K562 (cell line): ENCODE measurements at regions not wholly inside any gene's neighbourhood (a gene's known extent, or its start where the extent isn't known, plus 50 kb on each side); places are given as distances from the start of the nearest gene placed in this dataset.

Experiments
- COPS2 ChIP-seq: fragments of 450-650 bp; conservative IDR thresholded peaks from 2 replicates; pipeline ENCODE4 v1.6.1; 2016; ENCODE audit warnings: mild to moderate bottlenecking, moderate library complexity
- DEAF1 ChIP-seq: fragments of 450-650 bp; formaldehyde crosslinking; IDR thresholded peaks from 2 replicates; pipeline ENCODE4 v1.4.0; 2020; ENCODE audit warnings: mild to moderate bottlenecking, moderate library complexity
- FOXP4 ChIP-seq: sonication (generic); formaldehyde crosslinking; IDR thresholded peaks from 2 replicates; pipeline ENCODE4 v1.8.0; 2022; ENCODE audit warnings: mild to moderate bottlenecking, missing genetic modification reagents, borderline replicate concordance
- ILK ChIP-seq: fragments of 450-650 bp; IDR thresholded peaks from 2 replicates; pipeline ENCODE4 v1.6.1; 2016; ENCODE audit warnings: missing genetic modification characterization, low read depth, mild to moderate bottlenecking, missing compliant biosample characterization, moderate library complexity, borderline replicate concordance
- KLF16 ChIP-seq: IDR thresholded peaks from 2 replicates; pipeline ENCODE4 v1.6.1; 2016; ENCODE audit warnings: antibody characterized with exemption
- MXI1 ChIP-seq: IDR thresholded peaks from 2 replicates; pipeline ENCODE4 v1.6.1; 2011; ENCODE audit warnings: low read depth, mild to moderate bottlenecking, improper control_type of control experiment, low read length
- MYNN ChIP-seq, 2 experiments: sonication (generic); formaldehyde crosslinking in 1 of 2; IDR thresholded peaks; 2 replicates each; pipeline versions ENCODE4 v1.5.0 to v1.6.1; 2016 to 2020; ENCODE audit warnings: antibody characterized with exemption in 1 of 2, missing genetic modification reagents in 1 of 2
- NCOA1 ChIP-seq: fragments of 450-650 bp; IDR thresholded peaks from 2 replicates; pipeline ENCODE4 v1.6.1; 2016; ENCODE audit warnings: low read depth
- NR2F6 ChIP-seq: fragments of 450-650 bp; formaldehyde crosslinking; IDR thresholded peaks from 2 replicates; pipeline ENCODE4 v1.4.0; 2020; ENCODE audit warnings: mild to moderate bottlenecking
- NUFIP1 ChIP-seq: fragments of 450-650 bp; IDR thresholded peaks from 2 replicates; pipeline ENCODE4 v1.6.1; 2018; ENCODE audit not compliant: partially characterized antibody
- PCBP1 ChIP-seq: fragments of 200-400 bp; formaldehyde crosslinking; IDR thresholded peaks from 2 replicates; pipeline ENCODE4 v1.6.1; 2018; ENCODE audit warnings: mild to moderate bottlenecking, low read depth, low read length; ENCODE audit not compliant: poor library complexity, severe bottlenecking
- PHF20 ChIP-seq: fragments of 450-650 bp; IDR thresholded peaks from 2 replicates; pipeline ENCODE4 v1.6.1; 2018; ENCODE audit not compliant: partially characterized antibody
- PHF8 ChIP-seq: fragments of 200-600 bp; sonication (generic); IDR thresholded peaks from 2 replicates; pipeline ENCODE4 v1.6.1; 2012; ENCODE audit warnings: mixed run types, mild to moderate bottlenecking, inconsistent platforms, low read length, moderate library complexity, borderline replicate concordance
- PYGO2 ChIP-seq: fragments of 450-650 bp; IDR thresholded peaks from 2 replicates; pipeline ENCODE4 v1.6.1; 2016; ENCODE audit warnings: mild to moderate bottlenecking, missing genetic modification characterization, moderate library complexity, missing compliant biosample characterization
- RFX1 ChIP-seq: fragments of 450-650 bp; IDR thresholded peaks from 2 replicates; pipeline ENCODE4 v1.6.1; 2016; ENCODE audit warnings: mild to moderate bottlenecking, moderate library complexity
- RFX5 ChIP-seq: IDR thresholded peaks from 2 replicates; pipeline ENCODE4 v1.6.1; 2011; ENCODE audit warnings: low read depth, mild to moderate bottlenecking, improper control_type of control experiment, low read length
- SMARCA4 ChIP-seq: fragments of 450-650 bp; IDR thresholded peaks from 2 replicates; pipeline ENCODE4 v1.6.1; 2016
- SNIP1 ChIP-seq: fragments of 450-650 bp; IDR thresholded peaks from 2 replicates; pipeline ENCODE4 v1.7.1; 2017; ENCODE audit warnings: low read depth, mild to moderate bottlenecking
- SPI1 ChIP-seq: IDR thresholded peaks from 2 replicates; pipeline ENCODE4 v1.6.1; 2011; ENCODE audit warnings: low read depth, low read length, control low read depth, borderline replicate concordance
- TAF1 ChIP-seq: IDR thresholded peaks from 2 replicates; pipeline ENCODE4 v1.6.1; 2011; ENCODE audit warnings: mild to moderate bottlenecking, low read length, moderate library complexity; ENCODE audit not compliant: insufficient read depth, control insufficient read depth, severe bottlenecking; ENCODE audit errors: extremely low read depth
- TAL1 ChIP-seq: fragments of 450-650 bp; IDR thresholded peaks from 2 replicates; pipeline ENCODE4 v1.6.1; 2016; ENCODE audit warnings: mild to moderate bottlenecking
- ZKSCAN1 ChIP-seq: fragments of 150-350 bp; IDR thresholded peaks from 2 replicates; pipeline ENCODE4 v1.6.1; 2016; ENCODE audit warnings: low read depth, low read length
- ZKSCAN3 ChIP-seq: fragments of 250-450 bp; sonication (Bioruptor Pico); IDR thresholded peaks from 2 replicates; pipeline ENCODE4 v1.4.0; 2020
- ZNF146 ChIP-seq: IDR thresholded peaks from one replicate; pipeline ENCODE4 v1.6.1; 2018; ENCODE audit warnings: missing compliant biosample characterization; ENCODE audit not compliant: unreplicated experiment
- ZNF253 ChIP-seq: fragments of 250-450 bp; sonication (Bioruptor Pico); conservative IDR thresholded peaks from 2 replicates; pipeline ENCODE4 v1.6.1; 2021; ENCODE audit warnings: mild to moderate bottlenecking
- ZNF274 ChIP-seq: IDR thresholded peaks from 2 replicates; pipeline ENCODE4 v1.6.1; 2011; ENCODE audit warnings: low read depth, mild to moderate bottlenecking, low read length, moderate library complexity, borderline replicate concordance
- ZNF311 ChIP-seq: fragments of 250-450 bp; sonication (Bioruptor Pico); IDR thresholded peaks from 2 replicates; pipeline ENCODE4 v1.4.0; 2020; ENCODE audit warnings: mild to moderate bottlenecking, moderate library complexity
- ZNF354B ChIP-seq: fragments of 250-450 bp; sonication (Bioruptor Pico); IDR thresholded peaks from 2 replicates; pipeline ENCODE4 v1.4.0; 2020
- ZNF583 ChIP-seq: fragments of 250-450 bp; sonication (Bioruptor Pico); IDR thresholded peaks from 2 replicates; pipeline ENCODE4 v1.4.0; 2020
- ZNF584 ChIP-seq: fragments of 200-800 bp; sonication (Bioruptor generic); IDR thresholded peaks from 2 replicates; pipeline ENCODE4 v1.6.1; 2016; ENCODE audit warnings: low read depth, mild to moderate bottlenecking, missing genetic modification characterization, missing compliant biosample characterization

DNA sequence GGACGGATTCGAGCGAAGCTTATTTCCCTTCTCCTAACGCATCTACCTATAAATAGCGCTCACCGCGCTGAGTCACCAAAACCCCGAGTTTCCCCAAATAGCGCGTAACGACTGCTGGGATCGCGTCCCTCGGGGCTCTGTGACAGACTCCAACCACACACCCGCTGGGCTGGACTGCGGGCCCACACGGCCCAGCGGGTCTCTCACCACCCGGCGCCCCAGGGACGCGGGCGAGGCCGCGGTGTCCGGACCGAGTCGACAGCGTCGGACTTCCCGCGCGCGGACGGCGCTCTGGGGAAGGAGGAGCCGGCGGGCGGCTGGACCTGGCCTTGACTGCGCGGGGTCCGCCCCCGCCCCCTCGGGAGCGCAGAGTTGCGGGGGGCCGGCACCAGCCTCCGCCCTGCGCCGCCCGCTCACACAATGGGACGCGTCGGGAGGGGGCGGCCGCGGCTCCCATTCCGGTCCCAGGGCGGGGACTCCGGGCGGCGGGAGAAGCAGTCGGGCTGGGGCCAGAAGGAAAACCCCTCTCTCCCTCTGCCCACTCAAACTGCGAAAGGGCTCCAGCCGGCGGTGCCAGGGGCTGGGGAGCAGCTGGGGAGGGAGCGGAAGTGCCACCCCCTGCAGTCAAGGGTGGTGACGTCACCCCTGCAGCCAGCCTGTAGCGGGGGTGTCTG is 108.8 kb downstream of the KCNRG start (continued):
- TF ChIP-seq SNIP1 (no peak), SPI1 (peak; percentile 72), SMARCA4 (no peak), ZNF354B (no peak), PHF8 (peak; percentile 52; the same call in 1 of the 2 replicates), ZNF146 (no peak), ZNF311 (no peak), KLF16 (no peak), ZNF584 (CRISPR knock-in tag) (no peak), NR2F6 (CRISPR knock-in tag) (no peak), PCBP1 (no peak), NCOA1 (no peak), ZNF253 (no peak), RFX5 (no peak), MYNN (IDR thresholded peaks at IDR 0.05) (peak; percentile 90), MYNN (CRISPR knock-in tag; IDR thresholded peaks at IDR 0.05) (no peak), PHF20 (no peak), ZKSCAN1 (no peak), ZKSCAN3 (CRISPR knock-in tag) (no peak), ILK (no peak), RFX1 (no peak), NUFIP1 (no peak), FOXP4 (CRISPR knock-in tag) (no peak), ZNF583 (CRISPR knock-in tag) (no peak), TAL1 (no peak), PYGO2 (tag) (no peak), MXI1 (no peak), ZNF274 (no peak), COPS2 (no peak), DEAF1 (CRISPR knock-in tag) (no peak), TAF1 (no peak)
